ENCODE measurements at regions not wholly inside any gene's neighbourhood (a gene's known extent, or its start where the extent isn't known, plus 50 kb on each side); places are given as distances from the start of the nearest gene placed in this dataset.

GRCh38 chr12:20142316-20142715 is 226.0 kb upstream of the PDE3A start:
- no peak overlapping the region for H2BK5ac ChIP-seq (ENCODE audit: low read depth, low read length, poor library complexity)
- H3K27me3 ChIP-seq (ENCODE audit: insufficient read depth, low read length), result no peaks in the 10 kb centered on the region
- H3K14ac ChIP-seq (ENCODE audit: low read length), result no peak overlapping the region
- no peak overlapping the region for H4K12ac ChIP-seq (ENCODE audit: low read depth, low read length)
- WGBS (ENCODE audit: extremely low coverage, insufficient coverage, insufficient read length), result no CpG with 5 or more reads among the region's 1 CpG
- H3K9ac ChIP-seq (ENCODE audit: low read length), result no peak overlapping the region
- no peak overlapping the region for H3K4me2 ChIP-seq (ENCODE audit: low read length)
- no peak overlapping the region for H4K8ac ChIP-seq (ENCODE audit: low read depth, low read length)
- H4K91ac ChIP-seq (ENCODE audit: low read depth, low read length), result no peak overlapping the region
- H3K79me2 ChIP-seq (ENCODE audit: control insufficient read depth, insufficient read depth, low read length, poor library complexity), result no peaks in the 10 kb centered on the region
- H3K23ac ChIP-seq (ENCODE audit: low read length), result no peak overlapping the region
- H3K4ac ChIP-seq (ENCODE audit: low read depth, low read length), result no peak overlapping the region
- H3K4me3 ChIP-seq (ENCODE audit: low read depth, low read length), result no peak overlapping the region
- H3K36me3 ChIP-seq (ENCODE audit: control insufficient read depth in 1 of 2, insufficient read depth in 2 of 2, low read length in 2 of 2), result no peaks in the 10 kb centered on the region
- H3K18ac ChIP-seq (ENCODE audit: low read length), result no peak overlapping the region
- no peak overlapping the region for H2BK12ac ChIP-seq (ENCODE audit: low read length)
- H3K27ac ChIP-seq (ENCODE audit: low read depth, low read length), result no peak overlapping the region
- no peaks in the 10 kb centered on the region for H3K4me1 ChIP-seq (ENCODE audit: control insufficient read depth in 1 of 2, insufficient read depth in 2 of 2, low read length in 2 of 2)
- H2AFZ ChIP-seq (ENCODE audit: insufficient read depth, low read length, poor library complexity), result no peak overlapping the region
- no peak overlapping the region for H2AK5ac ChIP-seq (ENCODE audit: low read length)
- H3K9me3 ChIP-seq (ENCODE audit: insufficient read depth, low read depth, low read length), result no peaks in the 10 kb centered on the region
- no peaks in the 10 kb centered on the region for H3K79me1 ChIP-seq (ENCODE audit: low read length)
- no peak overlapping the region for H2BK120ac ChIP-seq (ENCODE audit: insufficient read depth, low read length, poor library complexity)
- no peak for DNase-seq

- no peak overlapping the region for H3K14ac ChIP-seq (ENCODE audit: low read length)
- WGBS (ENCODE audit: extremely low coverage, insufficient coverage, insufficient read length), result no CpG with 5 or more reads among the region's 3 CpGs
- no peak overlapping the region for H2BK120ac ChIP-seq (ENCODE audit: insufficient read depth, low read length, poor library complexity)
- no peaks in the 10 kb centered on the region for H3K36me3 ChIP-seq (ENCODE audit: control insufficient read depth in 1 of 2, insufficient read depth in 2 of 2, low read length in 2 of 2)
- H3K9ac ChIP-seq (ENCODE audit: low read length), result no peak overlapping the region
- no peaks in the 10 kb centered on the region for H3K79me1 ChIP-seq (ENCODE audit: low read length)
- H2BK12ac ChIP-seq (ENCODE audit: low read length), result no peak overlapping the region
- H3K23ac ChIP-seq (ENCODE audit: low read length), result no peak overlapping the region
- no peaks in the 10 kb centered on the region for H3K4me1 ChIP-seq (ENCODE audit: control insufficient read depth in 1 of 2, insufficient read depth in 2 of 2, low read length in 2 of 2)
- no peak overlapping the region for H2AFZ ChIP-seq (ENCODE audit: insufficient read depth, low read length, poor library complexity)
- no peak overlapping the region for H4K8ac ChIP-seq (ENCODE audit: low read depth, low read length)
- H2AK5ac ChIP-seq (ENCODE audit: low read length), result no peak overlapping the region
- H3K9me3 ChIP-seq (ENCODE audit: insufficient read depth, low read depth, low read length), result no peaks in the 10 kb centered on the region
- no peaks in the 10 kb centered on the region for H3K27me3 ChIP-seq (ENCODE audit: insufficient read depth, low read length)
- DNase-seq, result no peak
- no peak overlapping the region for H3K4ac ChIP-seq (ENCODE audit: low read depth, low read length)
- no peak overlapping the region for H4K12ac ChIP-seq (ENCODE audit: low read depth, low read length)
- no peak overlapping the region for H3K18ac ChIP-seq (ENCODE audit: low read length)
- no peaks in the 10 kb centered on the region for H3K79me2 ChIP-seq (ENCODE audit: control insufficient read depth, insufficient read depth, low read length, poor library complexity)
- no peak overlapping the region for H2BK5ac ChIP-seq (ENCODE audit: low read depth, low read length, poor library complexity)
- no peak overlapping the region for H3K27ac ChIP-seq (ENCODE audit: low read depth, low read length)
- no peak overlapping the region for H3K4me2 ChIP-seq (ENCODE audit: low read length)
- H4K91ac ChIP-seq (ENCODE audit: low read depth, low read length), result no peak overlapping the region
- no peak overlapping the region for H3K4me3 ChIP-seq (ENCODE audit: low read depth, low read length)
Measured at GRCh38 chr12:20142956-20143355, 225.4 kb upstream of the PDE3A start.

GRCh38 chr12:20144341-20144740 is 224.0 kb upstream of the PDE3A start:
- Histone ChIP-seq H3K9ac (ENCODE audit: low read length) (no peak overlapping the region), H3K4ac (ENCODE audit: low read depth, low read length) (no peak overlapping the region), H2AK5ac (ENCODE audit: low read length) (no peak overlapping the region)

GRCh38 chr12:20148241-20148640 is 220.1 kb upstream of the PDE3A start:
- no CpG with 5 or more reads among the region's 1 CpG for WGBS (ENCODE audit: extremely low coverage, insufficient coverage, insufficient read length)
- no peak overlapping the region for H3K14ac ChIP-seq (ENCODE audit: low read length)

More at GRCh38 chr12:20144341-20144740, 224.0 kb upstream of the PDE3A start:
- no peaks in the 10 kb centered on the region for H3K79me1 ChIP-seq (ENCODE audit: low read length)
- no peaks in the 10 kb centered on the region for H3K79me2 ChIP-seq (ENCODE audit: control insufficient read depth, insufficient read depth, low read length, poor library complexity)
- H3K23ac ChIP-seq (ENCODE audit: low read length), result no peak overlapping the region
- H4K8ac ChIP-seq (ENCODE audit: low read depth, low read length), result no peak overlapping the region
- H2BK12ac ChIP-seq (ENCODE audit: low read length), result no peak overlapping the region
- H2AFZ ChIP-seq (ENCODE audit: insufficient read depth, low read length, poor library complexity), result no peak overlapping the region
- H3K27me3 ChIP-seq (ENCODE audit: insufficient read depth, low read length), result no peaks in the 10 kb centered on the region
- H3K27ac ChIP-seq (ENCODE audit: low read depth, low read length), result no peak overlapping the region
- H2BK5ac ChIP-seq (ENCODE audit: low read depth, low read length, poor library complexity), result no peak overlapping the region
- H3K18ac ChIP-seq (ENCODE audit: low read length), result no peak overlapping the region
- no peak overlapping the region for H3K4me3 ChIP-seq (ENCODE audit: low read depth, low read length)
- no peak for DNase-seq
- H3K14ac ChIP-seq (ENCODE audit: low read length), result no peak overlapping the region
- no peaks in the 10 kb centered on the region for H3K36me3 ChIP-seq (ENCODE audit: control insufficient read depth in 1 of 2, insufficient read depth in 2 of 2, low read length in 2 of 2)
- WGBS (ENCODE audit: extremely low coverage, insufficient coverage, insufficient read length), result no CpG with 5 or more reads among the region's 3 CpGs
- no peaks in the 10 kb centered on the region for H3K4me1 ChIP-seq (ENCODE audit: control insufficient read depth in 1 of 2, insufficient read depth in 2 of 2, low read length in 2 of 2)
- no peak overlapping the region for H4K91ac ChIP-seq (ENCODE audit: low read depth, low read length)
- no peaks in the 10 kb centered on the region for H3K9me3 ChIP-seq (ENCODE audit: insufficient read depth, low read depth, low read length)
- H4K12ac ChIP-seq (ENCODE audit: low read depth, low read length), result no peak overlapping the region
- no peak overlapping the region for H2BK120ac ChIP-seq (ENCODE audit: insufficient read depth, low read length, poor library complexity)
- H3K4me2 ChIP-seq (ENCODE audit: low read length), result no peak overlapping the region

More at GRCh38 chr12:20148241-20148640, 220.1 kb upstream of the PDE3A start:
- Histone ChIP-seq H2BK12ac (ENCODE audit: low read length) (no peak overlapping the region), H4K12ac (ENCODE audit: low read depth, low read length) (no peak overlapping the region), H3K27ac (ENCODE audit: low read depth, low read length) (no peak overlapping the region), H3K4me2 (ENCODE audit: low read length) (no peak overlapping the region), H2AK5ac (ENCODE audit: low read length) (no peak overlapping the region), H3K4me3 (ENCODE audit: low read depth, low read length) (no peak overlapping the region), H3K23ac (ENCODE audit: low read length) (no peak overlapping the region), H3K9me3 (ENCODE audit: insufficient read depth, low read depth, low read length) (no peaks in the 10 kb centered on the region), H3K18ac (ENCODE audit: low read length) (no peak overlapping the region), H2BK5ac (ENCODE audit: low read depth, low read length, poor library complexity) (no peak overlapping the region), H3K79me1 (ENCODE audit: low read length) (no peaks in the 10 kb centered on the region), H4K91ac (ENCODE audit: low read depth, low read length) (no peak overlapping the region), H3K27me3 (ENCODE audit: insufficient read depth, low read length) (no peaks in the 10 kb centered on the region), H3K4me1 (ENCODE audit: control insufficient read depth in 1 of 2, insufficient read depth in 2 of 2, low read length in 2 of 2) (no peaks in the 10 kb centered on the region), H4K8ac (ENCODE audit: low read depth, low read length) (no peak overlapping the region), H3K79me2 (ENCODE audit: control insufficient read depth, insufficient read depth, low read length, poor library complexity) (no peaks in the 10 kb centered on the region), H3K4ac (ENCODE audit: low read depth, low read length) (no peak overlapping the region), H3K36me3 (ENCODE audit: control insufficient read depth in 1 of 2, insufficient read depth in 2 of 2, low read length in 2 of 2) (no peaks in the 10 kb centered on the region), H3K9ac (ENCODE audit: low read length) (no peak overlapping the region), H2BK120ac (ENCODE audit: insufficient read depth, low read length, poor library complexity) (no peak overlapping the region), H2AFZ (ENCODE audit: insufficient read depth, low read length, poor library complexity) (no peak overlapping the region)
- no peak for DNase-seq
